HG03520 (cell line): ENCODE measurements at regions not wholly inside any gene's neighbourhood (a gene's known extent, or its start where the extent isn't known, plus 50 kb on each side); places are given as distances from the start of the nearest gene placed in this dataset.
"Not testable (repeated sequence)": the region's sequence is repeated elsewhere in the genome, so short reads cannot be mapped to it uniquely, and the experiment has no call there.

Experiments
- ATAC-seq: cut with Tn5 transposase; IDR thresholded peaks from one replicate; pipeline ENCODE4 v1.9.1; 2021; ENCODE audit warnings: mild to moderate bottlenecking, moderate library complexity; ENCODE audit not compliant: unreplicated experiment

- ATAC-seq, result peak; percentile 45
Observed at GRCh38 chr21:14687268-14687625, 141.1 kb upstream of the SAMSN1 start.

- ATAC-seq, result peak; percentile 54
Observed at GRCh38 chr21:14686466-14687267, 140.6 kb upstream of the SAMSN1 start.

- ATAC-seq, result no peak
Observed at GRCh38 chr21:14685568-14685967, 139.5 kb upstream of the SAMSN1 start.

- no peak for ATAC-seq
Observed at GRCh38 chr21:14684071-14684470, 138.0 kb upstream of the SAMSN1 start.

GRCh38 chr21:14683063-14683462 is 136.9 kb upstream of the SAMSN1 start:
- ATAC-seq, result no peak

- ATAC-seq, result no peak
Observed at GRCh38 chr21:14678973-14679574, 133.0 kb upstream of the SAMSN1 start.

- ATAC-seq, result no peak
Observed at GRCh38 chr21:14677639-14678179, 131.6 kb upstream of the SAMSN1 start.

GRCh38 chr21:14677013-14677412 is 130.9 kb upstream of the SAMSN1 start:
- ATAC-seq, result no peak

- peak; percentile 67 for ATAC-seq
Observed at GRCh38 chr21:14675774-14676530, 129.8 kb upstream of the SAMSN1 start.

GRCh38 chr21:14673649-14674048 is 127.5 kb upstream of the SAMSN1 start:
- no peak for ATAC-seq

- no peak for ATAC-seq
Observed at GRCh38 chr21:14672466-14672865, 126.4 kb upstream of the SAMSN1 start.

GRCh38 chr21:14670409-14670808 is 124.3 kb upstream of the SAMSN1 start:
- no peak for ATAC-seq

GRCh38 chr21:14669092-14669491 is 123.0 kb upstream of the SAMSN1 start:
- ATAC-seq, result not testable (repeated sequence)

GRCh38 chr21:14657241-14658008 is 111.3 kb upstream of the SAMSN1 start:
- ATAC-seq, result no peak

- no peak for ATAC-seq
Observed at GRCh38 chr21:14646893-14647292, 100.8 kb upstream of the SAMSN1 start.

GRCh38 chr21:14645702-14646101 is 99.6 kb upstream of the SAMSN1 start:
- ATAC-seq, result no peak

- no peak for ATAC-seq
Observed at GRCh38 chr21:14632359-14632758, 86.2 kb upstream of the SAMSN1 start.

- ATAC-seq, result peak; percentile 53
Observed at GRCh38 chr21:14630556-14631069, 84.5 kb upstream of the SAMSN1 start.

GRCh38 chr21:14629461-14629860 is 83.3 kb upstream of the SAMSN1 start:
- ATAC-seq, result no peak

- ATAC-seq, result not testable (repeated sequence)
Observed at GRCh38 chr21:14623079-14623478, 77.0 kb upstream of the SAMSN1 start.

- no peak for ATAC-seq
Observed at GRCh38 chr21:14620152-14620551, 74.0 kb upstream of the SAMSN1 start.
